Activated CD4-positive, alpha-beta T cell treated with anti-CD3 and anti-CD28 coated beads, Interleukin-2, amount 50 U/mL, for 4 hours (primary cell): ENCODE measurements at regions not wholly inside any gene's neighbourhood (a gene's known extent, or its start where the extent isn't known, plus 50 kb on each side); places are given as distances from the start of the nearest gene placed in this dataset.

Source experiments
- DNase-seq, 2 experiments: peaks; one replicate each; pipeline ENCODE4 v3.0.0-alpha.2; 2020

GRCh38 chr5:34487956-34488355, 168.2 kb upstream of the RAI14 start:
- DNase-seq: no peak

- DNase-seq: no peak
Measured at GRCh38 chr5:34488984-34489383, 167.1 kb upstream of the RAI14 start.

GRCh38 chr5:34490506-34491250, 165.4 kb upstream of the RAI14 start:
- no peak for DNase-seq

GRCh38 chr5:34491251-34491620, 164.9 kb upstream of the RAI14 start:
- no peak for DNase-seq

- DNase-seq: no peak
Measured at GRCh38 chr5:34494111-34494755, 161.9 kb upstream of the RAI14 start.

- DNase-seq: no peak
Measured at GRCh38 chr5:34495178-34495577, 160.9 kb upstream of the RAI14 start.

DNA sequence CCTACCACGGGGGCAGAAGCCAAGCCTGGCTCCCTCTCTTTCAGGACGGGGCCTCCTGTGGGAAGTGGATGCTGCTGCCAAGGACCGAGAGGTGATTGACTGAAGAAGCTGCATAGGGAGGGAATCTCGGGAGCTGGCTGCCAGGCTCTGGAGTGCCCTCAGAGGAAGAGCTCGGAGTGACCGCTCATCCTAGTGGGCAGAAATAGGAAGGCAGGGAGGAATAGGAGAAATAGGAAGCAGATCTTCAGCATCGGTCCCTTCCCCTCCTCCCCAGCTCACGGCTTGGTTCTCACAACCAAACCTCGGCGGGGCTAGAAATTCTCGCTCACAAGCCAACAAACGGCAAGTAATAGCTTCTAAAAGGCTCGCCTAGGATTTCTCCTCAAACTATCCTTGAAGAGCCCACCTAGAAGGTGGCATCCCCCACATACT, 159.9 kb upstream of the RAI14 start:
- DNase-seq: no peak

- no peak for DNase-seq
Measured at GRCh38 chr5:34496701-34497469, 159.2 kb upstream of the RAI14 start.

- DNase-seq: no peak
Measured at GRCh38 chr5:34497470-34497808, 158.7 kb upstream of the RAI14 start.

DNA sequence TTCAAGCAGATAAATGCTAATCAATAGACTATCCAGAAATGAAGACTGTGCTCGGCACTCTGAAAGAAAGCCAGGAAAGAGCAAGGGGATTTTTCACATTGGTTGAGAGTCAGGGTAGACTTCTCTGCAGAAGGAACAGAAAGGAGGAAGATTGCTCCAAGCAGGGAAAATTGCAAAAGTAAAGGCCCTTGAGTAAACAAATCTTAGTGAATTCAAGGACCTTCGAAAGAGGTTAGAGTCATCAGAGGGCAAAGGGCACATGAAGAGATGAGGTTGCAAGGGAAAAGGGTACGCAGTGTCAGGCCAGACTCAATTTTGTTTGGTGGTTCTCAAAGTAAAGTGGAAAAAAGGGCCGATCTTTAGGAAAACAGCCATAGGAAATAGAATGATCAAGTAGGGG, 157.6 kb upstream of the RAI14 start:
- DNase-seq: no peak

DNA sequence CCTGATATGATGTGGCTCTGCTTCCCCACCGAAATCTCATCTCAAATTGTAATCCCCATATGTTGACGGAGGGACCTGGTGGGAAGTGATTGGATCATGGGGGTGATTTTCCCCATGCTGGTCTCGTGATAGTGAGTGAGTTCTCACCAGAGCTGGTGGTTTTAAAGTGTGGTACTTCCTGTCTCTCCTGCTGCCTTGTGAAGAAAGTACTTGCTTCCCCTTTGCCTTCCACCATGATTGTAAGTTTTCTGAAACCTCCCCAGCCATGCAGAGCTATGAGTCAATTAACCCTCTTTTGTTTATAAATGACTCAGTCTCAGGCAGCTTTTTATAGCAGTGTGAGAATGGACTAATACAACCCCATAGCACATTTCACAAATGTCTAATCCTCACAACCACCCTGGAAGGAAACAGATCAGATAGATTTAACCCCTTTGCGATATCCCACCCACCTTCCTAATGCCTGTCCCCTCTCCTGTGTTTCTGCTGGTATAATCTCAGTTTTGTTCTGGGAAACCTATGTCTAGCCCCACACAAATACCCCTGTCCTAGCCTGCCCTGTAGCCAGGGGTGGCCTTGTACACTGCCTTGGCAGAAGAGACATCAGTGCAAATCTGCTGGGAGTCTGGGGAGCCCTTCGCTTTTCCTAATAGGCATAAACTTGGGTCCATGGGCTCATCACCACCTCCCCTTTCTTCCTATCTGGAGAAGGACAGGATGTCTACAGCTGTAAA, 157.0 kb upstream of the RAI14 start:
- DNase-seq: no peak

DNA sequence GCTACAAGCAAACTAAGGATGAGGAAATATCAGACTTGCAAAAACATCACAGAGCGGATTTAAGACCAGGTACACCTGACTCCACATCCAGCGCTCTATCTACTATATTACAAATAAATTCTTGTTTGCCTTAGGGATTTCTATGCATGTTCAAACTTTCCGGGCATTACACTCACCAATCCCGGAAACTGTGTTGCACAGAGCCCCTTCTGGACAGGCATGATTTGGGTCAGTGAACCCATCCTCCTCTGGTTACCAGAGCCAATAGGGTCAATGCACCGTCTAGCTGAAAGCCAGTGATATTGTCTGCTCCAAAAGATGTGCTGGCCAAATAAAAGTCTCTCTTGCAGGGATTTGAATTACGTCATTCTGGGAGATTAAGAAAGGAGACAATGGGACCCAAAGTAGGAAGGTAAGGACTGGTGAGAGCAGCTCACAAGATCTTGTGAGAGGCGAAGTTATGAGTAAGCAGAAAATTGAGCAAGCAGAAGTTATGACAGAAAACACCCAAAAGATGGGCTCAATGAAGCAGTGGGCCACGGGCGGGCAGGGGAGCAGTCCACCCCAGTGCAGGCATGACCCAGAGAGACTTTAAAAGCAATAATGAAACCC, 155.8 kb upstream of the RAI14 start:
- DNase-seq: no peak

DNA sequence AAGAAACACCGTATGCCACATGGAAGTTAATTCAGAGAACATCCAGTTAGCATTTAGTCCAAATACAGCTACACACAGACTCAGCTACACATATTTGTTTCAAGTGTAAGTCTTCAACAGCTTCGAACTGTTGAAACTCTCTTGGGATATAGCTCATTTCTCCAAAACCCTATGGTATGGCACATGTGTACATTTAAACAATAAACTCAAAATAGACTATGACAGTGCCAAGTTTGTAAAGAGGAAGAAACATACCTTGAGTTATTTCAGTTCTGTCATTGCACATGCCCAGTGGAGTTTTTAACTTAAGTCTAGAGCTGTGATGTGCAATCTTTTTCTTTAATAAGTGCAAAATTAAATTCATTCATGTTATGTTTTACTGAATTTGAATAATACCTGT, 155.1 kb upstream of the RAI14 start:
- DNase-seq: no peak

DNA sequence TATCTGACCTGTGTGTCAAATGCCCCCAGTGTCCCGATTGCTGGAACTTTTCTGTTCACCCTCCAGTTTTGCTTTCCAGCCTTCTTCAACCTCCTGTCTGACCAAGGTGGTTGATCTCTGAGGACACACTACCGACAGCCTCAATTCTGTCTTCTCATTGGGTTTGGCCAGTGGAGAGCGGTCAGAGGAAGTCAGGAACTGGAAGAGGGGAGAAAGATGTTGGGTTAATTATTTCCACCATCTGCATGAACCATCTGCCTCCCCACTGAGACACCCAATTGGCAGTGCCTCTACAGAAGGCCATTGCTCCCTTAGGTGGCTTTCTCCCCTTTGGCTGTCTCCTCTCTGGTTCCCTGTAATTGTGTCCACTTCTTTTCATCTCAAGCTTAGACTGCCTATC, 154.3 kb upstream of the RAI14 start:
- no peak for DNase-seq

GRCh38 chr5:34502581-34502980, 153.5 kb upstream of the RAI14 start:
- no peak for DNase-seq

GRCh38 chr5:34503379-34504253, 152.5 kb upstream of the RAI14 start:
- no peak for DNase-seq

DNA sequence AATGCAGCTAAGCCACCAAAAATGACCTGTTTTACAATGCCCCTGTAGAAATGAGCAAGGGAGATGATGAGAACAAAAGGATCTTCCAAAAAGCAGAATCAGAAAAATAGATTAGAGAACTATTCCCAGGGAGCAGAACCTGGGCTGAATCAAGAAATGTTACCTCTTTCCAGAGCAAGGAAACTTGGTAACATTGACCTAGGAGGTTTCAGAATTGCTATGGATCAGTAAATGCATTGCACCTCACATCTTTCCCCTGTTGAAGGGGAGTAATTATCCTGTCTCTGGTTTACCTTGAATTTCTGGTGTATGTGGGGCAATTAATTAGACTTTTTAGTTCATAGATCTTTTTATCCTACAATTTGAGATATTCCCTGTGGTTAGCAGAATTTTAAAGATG, 151.2 kb upstream of the RAI14 start:
- no peak for DNase-seq

DNA sequence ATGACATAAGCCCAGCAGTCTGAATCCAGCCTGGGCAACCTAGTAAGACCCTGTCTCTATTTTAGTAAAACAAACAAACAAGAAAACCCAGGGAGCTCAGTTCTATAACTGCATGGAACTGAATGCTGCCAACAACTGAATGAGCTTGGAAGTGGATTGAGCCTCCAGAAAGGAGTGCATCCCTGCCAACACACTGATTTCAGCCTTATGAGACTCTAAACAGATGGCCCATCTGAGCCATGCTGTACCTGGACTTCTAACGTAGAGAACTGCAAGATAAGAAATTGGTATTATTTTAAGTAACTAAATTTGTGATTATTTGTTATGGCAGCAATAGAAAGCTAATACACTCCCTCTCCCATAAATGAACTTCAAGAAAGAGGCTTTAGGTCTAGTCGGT, 150.4 kb upstream of the RAI14 start:
- no peak for DNase-seq

DNA sequence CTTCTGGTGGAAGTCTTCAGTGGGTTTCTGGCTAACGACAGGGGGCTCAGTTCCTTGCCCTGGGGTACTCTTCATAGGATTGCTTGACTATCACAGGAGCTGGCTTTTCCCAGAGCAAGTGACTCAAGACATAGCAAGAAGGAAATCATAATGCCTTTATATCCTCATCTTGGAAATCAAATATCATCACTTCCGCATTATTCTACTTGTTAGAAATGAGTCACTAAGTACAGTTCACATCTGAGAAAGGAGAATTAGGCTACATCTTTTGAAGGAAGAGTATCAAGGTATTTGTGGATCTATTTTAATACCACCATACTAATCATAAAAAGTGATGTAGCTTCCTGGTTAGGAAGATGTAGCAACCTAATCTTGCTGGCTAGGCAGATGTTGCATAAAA, 148.2 kb upstream of the RAI14 start:
- DNase-seq: no peak

DNA sequence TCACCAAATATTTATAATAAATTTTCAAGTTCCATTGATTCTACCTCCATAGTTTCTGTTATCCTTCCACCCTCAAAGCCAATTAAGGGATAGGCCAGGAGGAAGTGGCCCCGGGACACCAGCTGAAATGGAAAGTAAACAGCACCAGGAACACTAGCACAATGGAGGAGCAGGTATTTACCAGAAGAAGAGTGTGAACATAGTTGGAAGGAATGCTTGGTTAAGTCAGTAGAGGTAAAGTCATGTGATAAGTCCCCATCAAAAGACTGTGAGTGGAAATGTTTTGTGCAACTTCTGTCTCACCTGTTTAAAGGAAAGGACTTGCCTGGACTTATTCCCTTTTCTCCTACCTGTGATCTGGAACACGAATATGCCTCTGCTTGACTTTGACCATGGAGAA, 146.7 kb upstream of the RAI14 start:
- DNase-seq: no peak

DNA sequence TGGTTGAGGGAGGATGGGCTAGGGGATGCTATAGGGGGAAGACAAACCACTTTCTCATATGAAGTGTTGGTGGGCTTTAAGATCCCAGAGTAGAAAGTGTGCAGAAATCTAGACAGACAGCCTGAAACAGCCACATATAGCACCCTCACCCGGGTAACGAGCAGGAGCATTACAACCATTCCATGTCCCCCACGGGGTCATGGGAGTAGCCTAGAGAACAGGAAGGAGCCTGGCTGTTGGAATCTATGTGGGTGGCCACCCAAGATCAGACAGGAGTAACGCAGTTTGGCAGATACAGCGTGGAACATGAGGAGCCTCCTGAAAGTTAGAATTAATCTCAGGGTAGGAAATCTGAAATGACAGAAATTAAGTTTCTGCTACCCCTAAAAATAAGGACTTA, 146.1 kb upstream of the RAI14 start:
- DNase-seq: no peak

GRCh38 chr5:34511063-34511462, 145.1 kb upstream of the RAI14 start:
- no peak for DNase-seq
